ENCODE measurements at regions not wholly inside any gene's neighbourhood (a gene's known extent, or its start where the extent isn't known, plus 50 kb on each side); places are given as distances from the start of the nearest gene placed in this dataset.
"Not testable (repeated sequence)": the region's sequence is repeated elsewhere in the genome, so short reads cannot be mapped to it uniquely, and the experiment has no call there.

DNA sequence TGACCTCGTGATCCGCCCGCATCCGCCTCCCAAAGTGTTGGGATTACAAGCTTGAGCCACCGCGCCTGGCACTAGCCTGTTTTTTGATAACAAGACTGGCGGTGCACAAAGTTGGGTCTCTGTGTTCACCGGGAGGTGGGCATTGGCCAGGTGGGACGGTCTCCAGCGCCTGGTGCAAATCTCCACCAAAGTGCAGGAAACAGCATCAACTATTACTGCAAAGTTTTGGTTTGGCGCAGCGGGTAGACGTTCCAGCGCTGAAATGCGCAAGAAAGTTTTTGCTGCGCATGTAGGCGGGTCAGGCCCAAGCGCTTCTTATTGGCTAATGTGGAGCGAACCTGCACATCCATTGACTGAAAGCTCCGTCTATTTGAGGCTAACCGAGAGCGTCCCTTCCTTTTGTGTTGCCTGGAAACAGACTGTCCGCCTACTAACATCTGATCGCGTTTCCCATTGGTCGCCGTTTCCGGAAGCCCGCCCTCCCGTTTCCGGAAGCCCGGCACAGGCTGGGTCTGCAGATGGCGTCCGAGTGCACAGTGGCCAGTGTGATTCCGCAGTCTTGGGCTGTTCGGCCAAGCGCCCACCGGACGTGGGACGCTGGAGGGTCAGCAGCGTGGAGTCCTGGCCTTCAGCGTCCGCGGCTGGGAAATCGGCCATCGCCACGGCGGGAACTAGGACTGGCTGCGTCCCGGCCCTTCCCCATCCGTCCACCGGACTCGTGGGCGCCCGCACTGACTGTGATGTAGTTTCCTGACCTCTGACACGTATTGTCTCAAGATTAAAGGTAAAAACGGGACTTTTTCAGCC lies 53.3 kb upstream of the ZNF527 start:
- Histone ChIP-seq H3K27me3 (ENCODE audit: low read length) (no peaks in the 10 kb centered on the region), H4K20me1 (ENCODE audit: insufficient read depth, low read depth, low read length) (no peaks in the 10 kb centered on the region), H3K4me1 (ENCODE audit: low read length) (peaks cover 8% of the 10 kb centered on the region), H3K4me3 (ENCODE audit: low read length) (peak overlapping the region; percentile 99), H3K27ac (ENCODE audit: low read length) (no peak overlapping the region), H2AFZ (ENCODE audit: low read length) (peak overlapping the region; percentile 100; the same call in 1 of the 2 replicates), H3K9me3 (ENCODE audit: low read length) (peaks cover 7% of the 10 kb centered on the region), H3K4me2 (ENCODE audit: low read depth, low read length, poor library complexity, severe bottlenecking) (peak overlapping the region; percentile 76), H3K9ac (ENCODE audit: low read length) (peak overlapping the region; percentile 91), H3K36me3 (ENCODE audit: insufficient read depth, low read length) (peaks cover 24% of the 10 kb centered on the region), H3K9me2 (replicated peaks; ENCODE audit: insufficient read depth, low read length) (no peaks in the 10 kb centered on the region), H3K79me2 (ENCODE audit: low read length) (peaks cover 48% of the 10 kb centered on the region)
- peak; percentile 97 for DNase-seq

DNA sequence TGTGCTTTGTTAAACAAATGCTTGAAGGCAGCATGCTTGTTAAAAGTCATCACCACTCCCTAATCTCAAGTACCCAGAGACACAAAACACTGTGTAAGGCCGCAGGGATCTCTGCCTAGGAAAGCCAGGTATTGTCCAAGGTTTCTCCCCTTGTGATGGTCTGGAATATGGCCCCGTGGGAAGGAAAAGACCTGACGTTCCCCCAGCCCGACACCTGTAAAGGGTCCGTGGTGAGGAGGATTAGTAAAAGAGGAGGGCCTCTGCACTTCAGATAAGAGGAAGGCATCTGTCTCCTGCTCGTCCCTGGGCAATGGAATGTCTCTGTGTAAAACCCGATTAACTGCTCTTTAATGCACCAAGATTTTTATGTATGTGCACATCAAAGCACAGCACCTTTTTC lies 49.9 kb upstream of the ZNF527 start:
- not testable (repeated sequence) for H3K27ac ChIP-seq (ENCODE audit: low read length); H4K20me1 ChIP-seq (ENCODE audit: insufficient read depth, low read depth, low read length); H3K27me3 ChIP-seq (ENCODE audit: low read length); H3K4me1 ChIP-seq (ENCODE audit: low read length); H3K9ac ChIP-seq (ENCODE audit: low read length); H3K4me2 ChIP-seq (ENCODE audit: low read depth, low read length, poor library complexity, severe bottlenecking); H3K9me3 ChIP-seq (ENCODE audit: low read length); H2AFZ ChIP-seq (ENCODE audit: low read length); DNase-seq; H3K4me3 ChIP-seq (ENCODE audit: low read length); H3K9me2 ChIP-seq (replicated peaks; ENCODE audit: insufficient read depth, low read length)
- peaks cover 51% of the 10 kb centered on the region for H3K79me2 ChIP-seq (ENCODE audit: low read length)
- H3K36me3 ChIP-seq (ENCODE audit: insufficient read depth, low read length): peaks cover 42% of the 10 kb centered on the region
